KG1 (cell line): ENCODE measurements at regions not wholly inside any gene's neighbourhood (a gene's known extent, or its start where the extent isn't known, plus 50 kb on each side); places are given as distances from the start of the nearest gene placed in this dataset.
"Not testable (repeated sequence)": the region's sequence is repeated elsewhere in the genome, so short reads cannot be mapped to it uniquely, and the experiment has no call there.

Experiments used
- DNase-seq: peaks from one replicate; lab custom pipeline; 2025; lab: John Stamatoyannopoulos, UW

- no peak for DNase-seq
These were observed 75.7 kb upstream of the CTBP2 start for GRCh38 chr10:125236091-125236490.

GRCh38 chr10:125235093-125236069 lies 75.0 kb upstream of the CTBP2 start:
- no peak for DNase-seq

GRCh38 chr10:125234576-125234975 lies 74.2 kb upstream of the CTBP2 start:
- not testable (repeated sequence) for DNase-seq

- no peak for DNase-seq
These were observed 73.4 kb upstream of the CTBP2 start for GRCh38 chr10:125233726-125234125.

GRCh38 chr10:125232841-125233240 lies 72.5 kb upstream of the CTBP2 start:
- no peak for DNase-seq

GRCh38 chr10:125231813-125232475 lies 71.6 kb upstream of the CTBP2 start:
- no peak for DNase-seq

- no peak for DNase-seq
These were observed 70.9 kb upstream of the CTBP2 start for GRCh38 chr10:125231116-125231812.

- DNase-seq = no peak
These were observed 69.9 kb upstream of the CTBP2 start for GRCh38 chr10:125230251-125230650.

GRCh38 chr10:125228245-125228940 lies 68.0 kb upstream of the CTBP2 start:
- DNase-seq = not testable (repeated sequence)

- no peak for DNase-seq
These were observed 67.2 kb upstream of the CTBP2 start for GRCh38 chr10:125227546-125227945.

GRCh38 chr10:125226823-125227222 lies 66.5 kb upstream of the CTBP2 start:
- no peak for DNase-seq

- DNase-seq = no peak
These were observed 65.6 kb upstream of the CTBP2 start for GRCh38 chr10:125226005-125226404.

- DNase-seq = no peak
These were observed 64.7 kb upstream of the CTBP2 start for GRCh38 chr10:125225051-125225450.

- DNase-seq = no peak
These were observed 62.3 kb upstream of the CTBP2 start for GRCh38 chr10:125222515-125223308.

- DNase-seq = no peak
These were observed 61.4 kb upstream of the CTBP2 start for GRCh38 chr10:125221716-125222115.

- DNase-seq = no peak
These were observed 59.4 kb upstream of the CTBP2 start for GRCh38 chr10:125219776-125220175.

- DNase-seq = no peak
These were observed 58.6 kb upstream of the CTBP2 start for GRCh38 chr10:125218967-125219366.

GRCh38 chr10:125217990-125218675 lies 57.8 kb upstream of the CTBP2 start:
- no peak for DNase-seq

GRCh38 chr10:125216861-125217260 lies 56.5 kb upstream of the CTBP2 start:
- DNase-seq = no peak

- no peak for DNase-seq
These were observed 55.9 kb upstream of the CTBP2 start for GRCh38 chr10:125216309-125216708.

- no peak for DNase-seq
These were observed 53.9 kb upstream of the CTBP2 start for GRCh38 chr10:125214283-125214570.
